ENCODE measurements at regions not wholly inside any gene's neighbourhood (a gene's known extent, or its start where the extent isn't known, plus 50 kb on each side); places are given as distances from the start of the nearest gene placed in this dataset.
"Not testable (repeated sequence)": the region's sequence is repeated elsewhere in the genome, so short reads cannot be mapped to it uniquely, and the experiment has no call there.

GRCh38 chr20:48440261-48440660 is 387.5 kb downstream of the PREX1 start:
- not testable (repeated sequence) for TF ChIP-seq CTCF (IDR thresholded peaks at IDR 0.05; ENCODE audit: insufficient read depth, low read length); POLR2AphosphoS5 (IDR thresholded peaks at IDR 0.05; ENCODE audit: low read depth); GABPA (IDR thresholded peaks at IDR 0.05; ENCODE audit: low read depth); REST (IDR thresholded peaks at IDR 0.05; ENCODE audit: insufficient replicate concordance, low read depth); SPI1 (IDR thresholded peaks at IDR 0.05; ENCODE audit: borderline replicate concordance, low read depth)
